Endothelial cell of umbilical vein (primary cell): ENCODE measurements at regions not wholly inside any gene's neighbourhood (a gene's known extent, or its start where the extent isn't known, plus 50 kb on each side); places are given as distances from the start of the nearest gene placed in this dataset.

Source experiments
- BruUV-seq: library from RNA; stranded (reverse); fragments of 400-500 nt; replicated peaks from 2 replicates; lab custom pipeline; 2021; lab: Mats Ljungman, UMichigan
- CTCF ChIA-PET: fragments of 300-600, 350-600 bp; sonication (Branson Sonifier 250); formaldehyde crosslinking; loops from one replicate; lab custom pipeline; 2021; ENCODE audit warnings: antibody characterized with exemption, inconsistent platforms; lab: Charles Lee
- POLR2A ChIA-PET: fragments of 300-600, 350-600 bp; sonication (Branson Sonifier 250); formaldehyde crosslinking; loops from one replicate; lab custom pipeline; 2021; ENCODE audit warnings: antibody characterized with exemption, inconsistent platforms; lab: Charles Lee
- DNase-seq: peaks from one replicate; pipeline ENCODE4 v3.0.0-alpha.2; 2011; ENCODE audit warnings: low read depth, low spot score
- FAIRE-seq: peaks from 2 replicates; lab custom pipeline; 2011; peaks lifted over from hg19 to GRCh38; lab: Jason Lieb, UNC
- H2AFZ ChIP-seq: 2 replicates; pipeline ENCODE4 v1.6.0; 2012; ENCODE audit warnings: low read depth, low read length, control low read depth, inconsistent platforms
- H3K27ac ChIP-seq: 2 replicates; pipeline ENCODE4 v1.5.1; 2011; ENCODE audit warnings: low read depth, mild to moderate bottlenecking, control low read depth, low read length, moderate library complexity; ENCODE audit not compliant: insufficient read depth
- H3K27me3 ChIP-seq, 2 experiments: 2 replicates each; pipeline versions ENCODE4 v1.6.0 to v1.6.1; 2011; ENCODE audit warnings: low read length in 2 of 2, mixed read lengths in 1 of 2; ENCODE audit not compliant: control insufficient read depth in 2 of 2, insufficient read depth in 2 of 2
- H3K36me3 ChIP-seq, 2 experiments: 2 replicates in 1 of 2; 3 replicates in 1 of 2; pipeline ENCODE4 v1.5.1; 2011; ENCODE audit warnings: low read length in 2 of 2, mild to moderate bottlenecking in 1 of 2, moderate library complexity in 1 of 2; ENCODE audit not compliant: control insufficient read depth in 2 of 2, insufficient read depth in 2 of 2; ENCODE audit errors: extremely low read depth in 1 of 2
- H3K4me1 ChIP-seq: 3 replicates; pipeline ENCODE4 v1.5.1; 2011; ENCODE audit warnings: mild to moderate bottlenecking, low read length; ENCODE audit not compliant: control insufficient read depth, insufficient read depth; ENCODE audit errors: extremely low read depth
- H3K4me2 ChIP-seq: 2 replicates; pipeline ENCODE4 v1.6.1; 2011; ENCODE audit warnings: low read length, control low read depth, mixed read lengths; ENCODE audit not compliant: insufficient read depth
- H3K4me3 ChIP-seq, 3 experiments: fragments of 200-600 bp in 1 of 3; sonication (generic), shearing (Covaris generic) in 1 of 3; replicated peaks in 1 of 3; 2 replicates each; pipeline ENCODE4 v1.5.1; 2011 to 2016; ENCODE audit warnings: control low read depth in 3 of 3, low read length in 3 of 3, mild to moderate bottlenecking in 2 of 3, inconsistent platforms in 1 of 3, low read depth in 1 of 3, moderate library complexity in 1 of 3; ENCODE audit not compliant: insufficient read depth in 1 of 3
- H3K79me2 ChIP-seq: 2 replicates; pipeline ENCODE4 v1.6.0; 2012; ENCODE audit warnings: low read length, inconsistent platforms; ENCODE audit not compliant: control insufficient read depth, insufficient read depth
- H3K9ac ChIP-seq: replicated peaks from 2 replicates; pipeline ENCODE3; 2011; ENCODE audit warnings: low read length, control low read depth; ENCODE audit not compliant: insufficient read depth; ENCODE audit errors: extremely low read depth
- H3K9me1 ChIP-seq: replicated peaks from 3 replicates; pipeline ENCODE4 v1.6.0; 2011; ENCODE audit warnings: mild to moderate bottlenecking, low read length; ENCODE audit not compliant: control insufficient read depth, insufficient read depth; ENCODE audit errors: extremely low read depth
- H3K9me3 ChIP-seq: replicated peaks from 2 replicates; pipeline ENCODE4 v1.5.1; 2012; ENCODE audit warnings: low read length, inconsistent platforms; ENCODE audit not compliant: control insufficient read depth, insufficient read depth
- H4K20me1 ChIP-seq: replicated peaks from 2 replicates; pipeline ENCODE3; 2011; ENCODE audit warnings: mild to moderate bottlenecking, low read length; ENCODE audit not compliant: control insufficient read depth, insufficient read depth; ENCODE audit errors: extremely low read depth
- EZH2 ChIP-seq: IDR thresholded peaks from 2 replicates; pipeline ENCODE4 v1.6.1; 2012; ENCODE audit warnings: borderline replicate concordance, low read depth, mild to moderate bottlenecking, moderate library complexity, low read length, inconsistent platforms; ENCODE audit not compliant: severe bottlenecking
- FOS ChIP-seq: IDR thresholded peaks from 2 replicates; pipeline ENCODE4 v1.6.1; 2011; ENCODE audit warnings: mild to moderate bottlenecking, low read length, moderate library complexity, borderline replicate concordance; ENCODE audit not compliant: insufficient read depth
- GATA2 ChIP-seq: IDR thresholded peaks from 2 replicates; pipeline ENCODE4 v1.7.0; 2011; ENCODE audit warnings: low read depth, mild to moderate bottlenecking, moderate library complexity, mixed read lengths, low read length; ENCODE audit not compliant: insufficient read length, insufficient read depth
- JUN ChIP-seq: IDR thresholded peaks from 2 replicates; pipeline ENCODE4 v1.6.1; 2011; ENCODE audit warnings: borderline replicate concordance, low read depth; ENCODE audit not compliant: insufficient read length, insufficient read depth
- MYC ChIP-seq: IDR thresholded peaks from one replicate; pipeline ENCODE4 v1.6.1; 2011; ENCODE audit warnings: mild to moderate bottlenecking, low read depth, low read length
- POLR2A ChIP-seq: IDR thresholded peaks from 2 replicates; pipeline ENCODE4 v1.6.1; 2012; ENCODE audit warnings: low read depth, mild to moderate bottlenecking, control low read depth, low read length
- POLR2AphosphoS5 ChIP-seq: IDR thresholded peaks from 2 replicates; pipeline ENCODE4 v1.6.1; 2012; ENCODE audit warnings: low read depth, mild to moderate bottlenecking, control low read depth, low read length, moderate library complexity; ENCODE audit not compliant: insufficient read depth
- dilution Hi-C: fragments of 300-500 bp; cut with MboI; formaldehyde crosslinking; loops from one replicate; pipeline ENCODE4 v1.15.0; 2019; ENCODE audit warnings: low sequenced_read_pairs; ENCODE audit not compliant: extremely low pct_ligation_motif_present
- intact Hi-C: fragments of 100-400 bp; cut with micrococcal nuclease; formaldehyde crosslinking; loops from one replicate; pipeline ENCODE4 v1.10.0; 2022
- TF ChIP-seq, protein P1 (sequence below), 2 donors: IDR thresholded peaks; 1 replicate in 1 of 2; 2 replicates in 1 of 2; pipeline ENCODE4 v1.5.1; 2011; ENCODE audit warnings: low read length in 2 of 2, mild to moderate bottlenecking in 2 of 2, moderate library complexity in 2 of 2, control low read depth in 1 of 2, inconsistent platforms in 1 of 2, low read depth in 1 of 2; ENCODE audit not compliant: insufficient read depth in 1 of 2; ENCODE audit errors: extremely low read depth in 1 of 2
- TF ChIP-seq, protein P2 (sequence below): IDR thresholded peaks from 2 replicates; pipeline ENCODE4 v1.6.1; 2011; ENCODE audit not compliant: insufficient read depth, insufficient read length

DNA sequence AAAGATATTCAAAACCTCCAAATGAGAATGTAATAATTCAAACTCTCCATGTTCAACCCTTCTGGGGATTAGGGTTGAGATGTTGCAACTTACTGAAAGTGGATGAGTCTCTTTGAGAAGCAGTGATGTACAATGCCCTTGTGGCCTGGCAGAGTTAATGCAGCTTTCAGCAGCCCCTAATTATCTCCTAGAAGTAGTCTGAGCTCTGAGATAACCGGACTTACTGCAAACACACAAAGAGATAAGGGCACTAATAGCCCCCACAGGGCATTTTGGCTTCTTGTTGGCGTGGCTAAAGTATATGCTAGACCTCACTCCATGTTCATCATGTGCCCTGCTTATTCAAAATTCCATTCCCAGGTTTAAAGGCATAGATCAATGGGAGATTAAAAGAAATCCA is 404.7 kb downstream of the NEBL start:
- Histone ChIP-seq H3K36me3 (no peaks in the 10 kb centered on the region), H3K4me3 (no peak overlapping the region), H3K9me3 (no peaks in the 10 kb centered on the region), H3K27ac (no peak overlapping the region), H4K20me1 (no peaks in the 10 kb centered on the region), H3K79me2 (no peaks in the 10 kb centered on the region), H3K27me3 (no peaks in the 10 kb centered on the region), H3K4me1 (no peaks in the 10 kb centered on the region), H3K4me2 (no peak overlapping the region), H2AFZ (no peak overlapping the region), H3K9ac (no peak overlapping the region), H3K9me1 (no peaks in the 10 kb centered on the region)
- DNase-seq (no peak), FAIRE-seq (no peak)
- TF ChIP-seq JUN (no peak), POLR2A (no peak), MYC (no peak), POLR2AphosphoS5 (no peak), GATA2 (no peak), FOS (no peak), EZH2 (no peak)
- TF ChIP-seq, protein P1, sequence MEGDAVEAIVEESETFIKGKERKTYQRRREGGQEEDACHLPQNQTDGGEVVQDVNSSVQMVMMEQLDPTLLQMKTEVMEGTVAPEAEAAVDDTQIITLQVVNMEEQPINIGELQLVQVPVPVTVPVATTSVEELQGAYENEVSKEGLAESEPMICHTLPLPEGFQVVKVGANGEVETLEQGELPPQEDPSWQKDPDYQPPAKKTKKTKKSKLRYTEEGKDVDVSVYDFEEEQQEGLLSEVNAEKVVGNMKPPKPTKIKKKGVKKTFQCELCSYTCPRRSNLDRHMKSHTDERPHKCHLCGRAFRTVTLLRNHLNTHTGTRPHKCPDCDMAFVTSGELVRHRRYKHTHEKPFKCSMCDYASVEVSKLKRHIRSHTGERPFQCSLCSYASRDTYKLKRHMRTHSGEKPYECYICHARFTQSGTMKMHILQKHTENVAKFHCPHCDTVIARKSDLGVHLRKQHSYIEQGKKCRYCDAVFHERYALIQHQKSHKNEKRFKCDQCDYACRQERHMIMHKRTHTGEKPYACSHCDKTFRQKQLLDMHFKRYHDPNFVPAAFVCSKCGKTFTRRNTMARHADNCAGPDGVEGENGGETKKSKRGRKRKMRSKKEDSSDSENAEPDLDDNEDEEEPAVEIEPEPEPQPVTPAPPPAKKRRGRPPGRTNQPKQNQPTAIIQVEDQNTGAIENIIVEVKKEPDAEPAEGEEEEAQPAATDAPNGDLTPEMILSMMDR (IDR thresholded peaks at IDR 0.05; ENCODE audit: extremely low read depth in 1 of 2, insufficient read depth in 1 of 2, low read depth in 1 of 2, low read length in 2 of 2), result no peak
- TF ChIP-seq, protein P2, sequence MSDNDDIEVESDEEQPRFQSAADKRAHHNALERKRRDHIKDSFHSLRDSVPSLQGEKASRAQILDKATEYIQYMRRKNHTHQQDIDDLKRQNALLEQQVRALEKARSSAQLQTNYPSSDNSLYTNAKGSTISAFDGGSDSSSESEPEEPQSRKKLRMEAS, result no peak
- ChIA-PET POLR2A (no interaction called here), CTCF (no interaction called here)
- dilution Hi-C loops, result no loop called here
- no TSS peak for BruUV-seq
- intact Hi-C loops, result no loop called here
